A673 (cell line): ENCODE measurements at regions not wholly inside any gene's neighbourhood (a gene's known extent, or its start where the extent isn't known, plus 50 kb on each side); places are given as distances from the start of the nearest gene placed in this dataset.

Experiments
- EZH2 ChIP-seq: fragments of 200-600 bp; sonication (generic); IDR thresholded peaks from 2 replicates; pipeline ENCODE4 v1.6.1; 2017; ENCODE audit warnings: borderline replicate concordance, low read depth, mild to moderate bottlenecking, mixed read lengths, antibody characterized with exemption, low read length; ENCODE audit not compliant: poor library complexity, severe bottlenecking
- TF ChIP-seq, protein P1 (sequence below): fragments of 300-800, 200-600 bp; sonication (generic); conservative IDR thresholded peaks from 2 replicates; pipeline ENCODE4 v1.5.1; 2017; ENCODE audit warnings: low read depth, mild to moderate bottlenecking, antibody characterized with exemption, low read length, moderate library complexity, mixed read lengths

DNA sequence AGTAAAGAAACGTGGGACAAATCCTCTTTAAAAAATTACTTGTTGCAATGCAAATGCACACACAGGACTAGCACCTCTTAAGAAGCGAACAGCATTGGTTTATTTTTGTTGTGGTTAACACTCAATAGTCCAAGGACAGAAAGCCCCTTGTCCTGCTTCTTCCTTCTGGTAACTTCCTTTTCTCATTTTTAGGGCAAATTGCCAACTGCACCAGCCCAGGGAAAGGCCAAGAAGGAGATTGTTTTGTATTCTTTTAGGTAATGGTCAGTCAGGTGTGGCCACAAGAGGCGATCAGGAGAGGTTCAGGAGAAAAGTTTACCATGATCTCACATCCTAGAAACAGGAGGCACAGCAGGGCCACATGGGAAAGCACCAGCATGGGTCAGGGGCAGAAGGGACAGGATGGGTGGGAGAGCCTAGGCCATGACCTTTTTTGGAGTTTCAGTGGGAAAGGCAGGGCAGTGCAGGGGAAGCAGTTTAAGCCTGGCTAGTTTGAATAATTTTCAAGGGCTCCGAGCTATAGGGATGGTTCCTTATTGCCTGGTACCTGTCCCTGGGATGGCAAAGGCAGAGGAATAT lies 73.0 kb downstream of the CHRNA1 start:
- TF ChIP-seq, protein P1, sequence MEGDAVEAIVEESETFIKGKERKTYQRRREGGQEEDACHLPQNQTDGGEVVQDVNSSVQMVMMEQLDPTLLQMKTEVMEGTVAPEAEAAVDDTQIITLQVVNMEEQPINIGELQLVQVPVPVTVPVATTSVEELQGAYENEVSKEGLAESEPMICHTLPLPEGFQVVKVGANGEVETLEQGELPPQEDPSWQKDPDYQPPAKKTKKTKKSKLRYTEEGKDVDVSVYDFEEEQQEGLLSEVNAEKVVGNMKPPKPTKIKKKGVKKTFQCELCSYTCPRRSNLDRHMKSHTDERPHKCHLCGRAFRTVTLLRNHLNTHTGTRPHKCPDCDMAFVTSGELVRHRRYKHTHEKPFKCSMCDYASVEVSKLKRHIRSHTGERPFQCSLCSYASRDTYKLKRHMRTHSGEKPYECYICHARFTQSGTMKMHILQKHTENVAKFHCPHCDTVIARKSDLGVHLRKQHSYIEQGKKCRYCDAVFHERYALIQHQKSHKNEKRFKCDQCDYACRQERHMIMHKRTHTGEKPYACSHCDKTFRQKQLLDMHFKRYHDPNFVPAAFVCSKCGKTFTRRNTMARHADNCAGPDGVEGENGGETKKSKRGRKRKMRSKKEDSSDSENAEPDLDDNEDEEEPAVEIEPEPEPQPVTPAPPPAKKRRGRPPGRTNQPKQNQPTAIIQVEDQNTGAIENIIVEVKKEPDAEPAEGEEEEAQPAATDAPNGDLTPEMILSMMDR, result no peak
- TF ChIP-seq EZH2, result no peak
